Neuronal stem cell (in vitro differentiated cells): ENCODE measurements at regions not wholly inside any gene's neighbourhood (a gene's known extent, or its start where the extent isn't known, plus 50 kb on each side); places are given as distances from the start of the nearest gene placed in this dataset.

Experiments
- DNase-seq: peaks from one replicate; pipeline ENCODE4 v3.0.0-alpha.2; 2013; ENCODE audit warnings: low spot score
- H2AFZ ChIP-seq: one replicate; pipeline ENCODE4 v1.6.1; 2013; ENCODE audit warnings: mild to moderate bottlenecking, low read length, inconsistent platforms
- H2AK5ac ChIP-seq: 2 replicates; pipeline ENCODE4 v1.6.1; 2013; ENCODE audit warnings: low read depth, mild to moderate bottlenecking, inconsistent platforms, low read length, moderate library complexity, mixed read lengths
- H2BK120ac ChIP-seq: 2 replicates; pipeline ENCODE4 v1.6.1; 2013; ENCODE audit warnings: low read depth, mild to moderate bottlenecking, inconsistent platforms, low read length, moderate library complexity, mixed read lengths
- H2BK12ac ChIP-seq: one replicate; pipeline ENCODE4 v1.6.1; 2013; ENCODE audit warnings: low read length, inconsistent platforms
- H2BK15ac ChIP-seq: 2 replicates; pipeline ENCODE4 v1.6.1; 2013; ENCODE audit warnings: mild to moderate bottlenecking, low read length, inconsistent platforms, mixed read lengths
- H2BK5ac ChIP-seq: one replicate; pipeline ENCODE4 v1.6.1; 2013; ENCODE audit warnings: inconsistent platforms, mild to moderate bottlenecking, low read length, moderate library complexity
- H3K14ac ChIP-seq: one replicate; pipeline ENCODE4 v1.6.1; 2013; ENCODE audit warnings: low read length, inconsistent platforms
- H3K18ac ChIP-seq: 2 replicates; pipeline ENCODE4 v1.6.1; 2013; ENCODE audit warnings: low read length, inconsistent platforms
- H3K23ac ChIP-seq: 2 replicates; pipeline ENCODE4 v1.6.1; 2013; ENCODE audit warnings: low read depth, mild to moderate bottlenecking, mixed read lengths, low read length, inconsistent platforms; ENCODE audit not compliant: poor library complexity
- H3K27ac ChIP-seq: replicated peaks from 3 replicates; pipeline ENCODE4 v1.5.1; 2013; ENCODE audit warnings: low read length, inconsistent platforms
- H3K27me3 ChIP-seq, 3 experiments: 2 replicates each; pipeline ENCODE4 v1.6.1; 2013; ENCODE audit warnings: low read length in 3 of 3, mild to moderate bottlenecking in 2 of 3, inconsistent platforms in 1 of 3, low read depth in 1 of 3, mixed read lengths in 1 of 3, moderate library complexity in 1 of 3; ENCODE audit not compliant: control insufficient read depth in 3 of 3, insufficient read depth in 3 of 3
- H3K36me3 ChIP-seq, 2 donors: replicated peaks in 1 of 2; 2 replicates each; pipeline ENCODE4 v1.6.1; 2013; ENCODE audit warnings: low read length in 2 of 2; ENCODE audit not compliant: control insufficient read depth in 2 of 2, insufficient read depth in 2 of 2
- H3K4ac ChIP-seq: 2 replicates; pipeline ENCODE4 v1.6.1; 2013; ENCODE audit warnings: inconsistent platforms, mild to moderate bottlenecking, low read length, moderate library complexity
- H3K4me1 ChIP-seq, 2 donors: 1 replicate in 1 of 2; 2 replicates in 1 of 2; pipeline ENCODE4 v1.6.1; 2013; ENCODE audit warnings: low read length in 2 of 2, low read depth in 1 of 2; ENCODE audit not compliant: control insufficient read depth in 2 of 2, insufficient read depth in 1 of 2
- H3K4me2 ChIP-seq: one replicate; pipeline ENCODE4 v1.6.1; 2013; ENCODE audit warnings: mild to moderate bottlenecking, low read length, inconsistent platforms; ENCODE audit not compliant: insufficient read depth, poor library complexity, severe bottlenecking
- H3K4me3 ChIP-seq, 2 donors: 2 replicates each; pipeline ENCODE4 v1.5.1; 2013; ENCODE audit warnings: low read length in 2 of 2, mild to moderate bottlenecking in 2 of 2, inconsistent platforms in 1 of 2, moderate library complexity in 1 of 2
- H3K79me1 ChIP-seq: one replicate; pipeline ENCODE4 v1.6.1; 2013; ENCODE audit warnings: low read depth, mild to moderate bottlenecking, inconsistent platforms, low read length, moderate library complexity
- H3K9ac ChIP-seq: one replicate; pipeline ENCODE4 v1.6.1; 2013; ENCODE audit warnings: mild to moderate bottlenecking, low read depth, low read length, inconsistent platforms; ENCODE audit not compliant: poor library complexity
- H3K9me3 ChIP-seq, 2 donors: replicated peaks in 1 of 2; 2 replicates each; pipeline versions ENCODE3 to v1.6.1; 2013; ENCODE audit warnings: low read length in 2 of 2, mild to moderate bottlenecking in 2 of 2, inconsistent platforms in 1 of 2, low read depth in 1 of 2, mixed read lengths in 1 of 2, moderate library complexity in 1 of 2; ENCODE audit not compliant: control insufficient read depth in 2 of 2, insufficient read depth in 1 of 2
- H4K8ac ChIP-seq: one replicate; pipeline ENCODE4 v1.6.1; 2013; ENCODE audit warnings: low read depth, mild to moderate bottlenecking, inconsistent platforms, low read length, moderate library complexity
- H4K91ac ChIP-seq: one replicate; pipeline ENCODE4 v1.6.1; 2013; ENCODE audit warnings: low read length, low read depth, mild to moderate bottlenecking, inconsistent platforms; ENCODE audit not compliant: poor library complexity
- WGBS, 2 donors: extraction: QIAGEN DNeasy Blood & Tissue Kit; methylation state at CpG; one replicate each; pipeline ENCODE4 v1.1.7; 2013; ENCODE audit warnings: missing lambda C conversion rate in 2 of 2, mixed read lengths in 1 of 2; ENCODE audit not compliant: insufficient read length in 2 of 2, insufficient replicate concordance in 1 of 2; ENCODE audit errors: extremely low coverage in 2 of 2; 5-methylcytosine and 5-hydroxymethylcytosine counted together

- peaks cover 0 to 26% of the 10 kb centered on the region in 2 donors for H3K36me3 ChIP-seq
- DNase-seq, result no peak
- no peak overlapping the region for H3K27ac ChIP-seq
- no peak overlapping the region for H3K18ac ChIP-seq
- peaks cover 0 to 1% of the 10 kb centered on the region in 2 donors for H3K4me1 ChIP-seq
- H3K79me1 ChIP-seq, result peaks cover 1% of the 10 kb centered on the region
- no peak overlapping the region for H2BK15ac ChIP-seq
- no peak overlapping the region for H4K8ac ChIP-seq
- peaks cover 0 to 26% of the 10 kb centered on the region in 2 donors for H3K9me3 ChIP-seq
- no peak overlapping the region for H2BK5ac ChIP-seq
- H3K4me2 ChIP-seq, result no peak overlapping the region
- H4K91ac ChIP-seq, result no peak overlapping the region
- H3K4ac ChIP-seq, result no peak overlapping the region
- WGBS, 2 donors, result no CpG with 5 or more reads among the region's 7 CpGs
- H3K9ac ChIP-seq, result no peak overlapping the region
- H2BK12ac ChIP-seq, result no peak overlapping the region
- no peak overlapping the region for H3K14ac ChIP-seq
- no peak overlapping the region for H3K23ac ChIP-seq
- H3K4me3 ChIP-seq, result no peak overlapping the region
- H2BK120ac ChIP-seq, result no peak overlapping the region
- H2AK5ac ChIP-seq, result no peak overlapping the region
- no peak overlapping the region for H2AFZ ChIP-seq
- H3K27me3 ChIP-seq, result no peaks in the 10 kb centered on the region
These were observed 252.8 kb upstream of the PMFBP1 start for GRCh38 chr16:72424757-72425156.

- H2BK120ac ChIP-seq, result no peak overlapping the region
- no peak overlapping the region for H3K14ac ChIP-seq
- H2BK15ac ChIP-seq, result no peak overlapping the region
- no peak overlapping the region for H4K8ac ChIP-seq
- no peak for DNase-seq
- H3K18ac ChIP-seq, result no peak overlapping the region
- no peak overlapping the region for H3K4me3 ChIP-seq
- H2BK12ac ChIP-seq, result no peak overlapping the region
- no peaks in the 10 kb centered on the region for H3K4me1 ChIP-seq
- H2AFZ ChIP-seq, result no peak overlapping the region
- H3K4ac ChIP-seq, result no peak overlapping the region
- peaks cover 3 to 26% of the 10 kb centered on the region in 2 donors for H3K9me3 ChIP-seq
- no peak overlapping the region for H2BK5ac ChIP-seq
- H4K91ac ChIP-seq, result no peak overlapping the region
- peaks cover 1% of the 10 kb centered on the region for H3K79me1 ChIP-seq
- no peak overlapping the region for H3K4me2 ChIP-seq
- H3K36me3 ChIP-seq, result peaks cover 0 to 26% of the 10 kb centered on the region in 2 donors
- H2AK5ac ChIP-seq, result no peak overlapping the region
- WGBS, 2 donors, result no CpG with 5 or more reads among the region's 1 CpG
- H3K27ac ChIP-seq, result no peak overlapping the region
- no peak overlapping the region for H3K9ac ChIP-seq
- H3K27me3 ChIP-seq, result no peaks in the 10 kb centered on the region
- no peak overlapping the region for H3K23ac ChIP-seq
These were observed 250.4 kb upstream of the PMFBP1 start for GRCh38 chr16:72422308-72422897.

- no peak overlapping the region for H3K18ac ChIP-seq
- DNase-seq, result no peak
- no peak overlapping the region for H3K14ac ChIP-seq
- H2BK120ac ChIP-seq, result no peak overlapping the region
- H3K9ac ChIP-seq, result no peak overlapping the region
- H2BK12ac ChIP-seq, result no peak overlapping the region
- no peak overlapping the region for H2AFZ ChIP-seq
- H3K27ac ChIP-seq, result no peak overlapping the region
- H3K4me2 ChIP-seq, result no peak overlapping the region
- no peak overlapping the region for H2BK5ac ChIP-seq
- no peak overlapping the region for H2AK5ac ChIP-seq
- no peak overlapping the region for H3K4ac ChIP-seq
- no peak overlapping the region for H4K8ac ChIP-seq
- no CpG with 5 or more reads among the region's 4 CpGs for WGBS, 2 donors
- no peaks in the 10 kb centered on the region for H3K79me1 ChIP-seq
- no peak overlapping the region for H2BK15ac ChIP-seq
- no peak overlapping the region for H3K23ac ChIP-seq
- H4K91ac ChIP-seq, result no peak overlapping the region
- H3K4me3 ChIP-seq, result no peak overlapping the region
- no peaks in the 10 kb centered on the region for H3K27me3 ChIP-seq
- peaks cover 0 to 10% of the 10 kb centered on the region in 2 donors for H3K36me3 ChIP-seq
- H3K4me1 ChIP-seq, result no peaks in the 10 kb centered on the region
- H3K9me3 ChIP-seq, result peaks cover 3 to 26% of the 10 kb centered on the region in 2 donors
These were observed 247.7 kb upstream of the PMFBP1 start for GRCh38 chr16:72419638-72420037.

- no peak overlapping the region for H3K14ac ChIP-seq
- H3K4me1 ChIP-seq, result peaks cover 0 to 3% of the 10 kb centered on the region in 2 donors
- no peak overlapping the region for H3K23ac ChIP-seq
- WGBS, 2 donors, result no CpG with 5 or more reads among the region's 1 CpG
- no peak overlapping the region for H3K4ac ChIP-seq
- H4K8ac ChIP-seq, result no peak overlapping the region
- peaks cover 0 to 3% of the 10 kb centered on the region in 2 donors for H3K9me3 ChIP-seq
- no peaks in the 10 kb centered on the region for H3K27me3 ChIP-seq
- no peak overlapping the region for H2BK5ac ChIP-seq
- no peak overlapping the region for H2BK12ac ChIP-seq
- H3K9ac ChIP-seq, result no peak overlapping the region
- no peak for DNase-seq
- no peak overlapping the region for H4K91ac ChIP-seq
- H3K36me3 ChIP-seq, result no peaks in the 10 kb centered on the region
- no peak overlapping the region for H3K4me2 ChIP-seq
- H2BK15ac ChIP-seq, result no peak overlapping the region
- no peaks in the 10 kb centered on the region for H3K79me1 ChIP-seq
- H3K4me3 ChIP-seq, result no peak overlapping the region
- H2BK120ac ChIP-seq, result no peak overlapping the region
- no peak overlapping the region for H2AK5ac ChIP-seq
- no peak overlapping the region for H2AFZ ChIP-seq
- no peak overlapping the region for H3K27ac ChIP-seq
- no peak overlapping the region for H3K18ac ChIP-seq
These were observed 243.4 kb upstream of the PMFBP1 start for GRCh38 chr16:72415379-72415778.
